ENCODE measurements at regions not wholly inside any gene's neighbourhood (a gene's known extent, or its start where the extent isn't known, plus 50 kb on each side); places are given as distances from the start of the nearest gene placed in this dataset.
A peak's percentile ranks its signal among the peaks of the same experiment; 100 is the strongest.

- DNase-seq = no peak
These were observed 272.4 kb upstream of the MYO3A start for GRCh38 chr10:25661632-25662031.

- no peak for DNase-seq
These were observed 267.8 kb upstream of the MYO3A start for GRCh38 chr10:25666276-25666675.

GRCh38 chr10:25675204-25675603, 258.8 kb upstream of the MYO3A start:
- no peak for DNase-seq

- no peak for DNase-seq
These were observed 258.4 kb upstream of the MYO3A start for GRCh38 chr10:25675615-25676014.

GRCh38 chr10:25678220-25678619, 255.8 kb upstream of the MYO3A start:
- DNase-seq = no peak

GRCh38 chr10:25678666-25679065, 255.4 kb upstream of the MYO3A start:
- DNase-seq = no peak

GRCh38 chr10:25682203-25682851, 251.7 kb upstream of the MYO3A start:
- DNase-seq = peak; percentile 40 to 41

GRCh38 chr10:25683344-25683743, 250.7 kb upstream of the MYO3A start:
- DNase-seq = no peak

- DNase-seq = no peak
These were observed 246.5 kb upstream of the MYO3A start for GRCh38 chr10:25687521-25687920.

- DNase-seq = no peak
These were observed 244.5 kb upstream of the MYO3A start for GRCh38 chr10:25689346-25690100.

- no peak for DNase-seq
These were observed 241.3 kb upstream of the MYO3A start for GRCh38 chr10:25692761-25693160.

GRCh38 chr10:25694206-25694933, 239.7 kb upstream of the MYO3A start:
- no peak for DNase-seq

GRCh38 chr10:25694971-25695370, 239.1 kb upstream of the MYO3A start:
- no peak for DNase-seq

- no peak for DNase-seq
These were observed 238.4 kb upstream of the MYO3A start for GRCh38 chr10:25695586-25695985.

- no peak for DNase-seq
These were observed 237.9 kb upstream of the MYO3A start for GRCh38 chr10:25696013-25696708.

GRCh38 chr10:25697412-25697811, 236.6 kb upstream of the MYO3A start:
- DNase-seq = no peak

GRCh38 chr10:25698638-25699037, 235.4 kb upstream of the MYO3A start:
- DNase-seq = no peak

- DNase-seq = no peak
These were observed 234.4 kb upstream of the MYO3A start for GRCh38 chr10:25699631-25700030.

GRCh38 chr10:25701652-25702051, 232.4 kb upstream of the MYO3A start:
- DNase-seq = no peak

GRCh38 chr10:25704622-25705021, 229.4 kb upstream of the MYO3A start:
- no peak for DNase-seq

GRCh38 chr10:25707572-25707971, 226.5 kb upstream of the MYO3A start:
- DNase-seq = no peak

- no peak for DNase-seq
These were observed 225.9 kb upstream of the MYO3A start for GRCh38 chr10:25707976-25708671.

- no peak for DNase-seq
These were observed 220.2 kb upstream of the MYO3A start for GRCh38 chr10:25713894-25714240.
